ENCODE measurements at regions not wholly inside any gene's neighbourhood (a gene's known extent, or its start where the extent isn't known, plus 50 kb on each side); places are given as distances from the start of the nearest gene placed in this dataset.

- no peaks in the 10 kb centered on the region for H3K27me3 Mint-ChIP-seq
These were observed 1152.0 kb upstream of the CDH8 start for GRCh38 chr16:63188086-63188771.

GRCh38 chr16:63187638-63188037 is 1151.4 kb upstream of the CDH8 start:
- DNase-seq: no peak
- Histone ChIP-seq H3K36me3 (ENCODE audit: insufficient read depth, low read length) (no peaks in the 10 kb centered on the region), H3K27me3 (ENCODE audit: control insufficient read depth in 1 of 2, insufficient read depth in 2 of 2, low read length in 2 of 2) (no peaks in the 10 kb centered on the region), H3K9me3 (ENCODE audit: control insufficient read depth in 1 of 2, insufficient read depth in 1 of 2, low read length in 2 of 2) (peaks cover 6 to 7% of the 10 kb centered on the region in 2 experiments), H3K4me1 (ENCODE audit: insufficient read depth, low read length) (no peaks in the 10 kb centered on the region), H3K4me3 (ENCODE audit: low read length) (no peak overlapping the region), H3K27ac (ENCODE audit: low read depth in 1 of 2, low read length in 2 of 2) (no peak overlapping the region)
- intact Hi-C loops (cut with DNase I, micrococcal nuclease): no loop called here
- Mint-ChIP-seq H3K36me3 (ENCODE audit: low read depth) (no peaks in the 10 kb centered on the region), H3K27ac (no peak overlapping the region), H3K4me3 (no peak overlapping the region), H3K4me1 (ENCODE audit: low read depth) (no peaks in the 10 kb centered on the region), H3K9me3 (peaks cover 23% of the 10 kb centered on the region), H3K27me3 (no peaks in the 10 kb centered on the region)
- no peak for TF ChIP-seq CTCF (IDR thresholded peaks at IDR 0.05)
- ChIA-PET CTCF (no interaction called here), POLR2A (no interaction called here)
- no peak for ATAC-seq (ENCODE audit: poor library complexity)

More at GRCh38 chr16:63188086-63188771, 1152.0 kb upstream of the CDH8 start:
- Mint-ChIP-seq H3K4me3 (no peak overlapping the region), H3K27ac (no peak overlapping the region), H3K9me3 (peaks cover 19% of the 10 kb centered on the region), H3K36me3 (ENCODE audit: low read depth) (no peaks in the 10 kb centered on the region), H3K4me1 (ENCODE audit: low read depth) (no peaks in the 10 kb centered on the region)
- no peak for DNase-seq
- ChIA-PET POLR2A (no interaction called here), CTCF (no interaction called here)
- Histone ChIP-seq H3K27me3 (ENCODE audit: control insufficient read depth in 1 of 2, insufficient read depth in 2 of 2, low read length in 2 of 2) (no peaks in the 10 kb centered on the region), H3K4me3 (ENCODE audit: low read length) (no peak overlapping the region), H3K9me3 (ENCODE audit: control insufficient read depth in 1 of 2, insufficient read depth in 1 of 2, low read length in 2 of 2) (peaks cover 6 to 7% of the 10 kb centered on the region in 2 experiments), H3K4me1 (ENCODE audit: insufficient read depth, low read length) (no peaks in the 10 kb centered on the region), H3K27ac (ENCODE audit: low read depth in 1 of 2, low read length in 2 of 2) (no peak overlapping the region), H3K36me3 (ENCODE audit: insufficient read depth, low read length) (no peaks in the 10 kb centered on the region)
- intact Hi-C loops (cut with DNase I, micrococcal nuclease): no loop called here
- ATAC-seq (ENCODE audit: poor library complexity): no peak
- no peak for TF ChIP-seq CTCF (IDR thresholded peaks at IDR 0.05)

GRCh38 chr16:63185235-63185780 is 1149.1 kb upstream of the CDH8 start:
- H3K27ac Mint-ChIP-seq: no peak overlapping the region
- ChIA-PET CTCF (no interaction called here), POLR2A (no interaction called here)
- no peaks in the 10 kb centered on the region for H3K4me1 Mint-ChIP-seq (ENCODE audit: low read depth)
- H3K9me3 Mint-ChIP-seq: peaks cover 19% of the 10 kb centered on the region
- Histone ChIP-seq H3K9me3 (ENCODE audit: control insufficient read depth in 1 of 2, insufficient read depth in 1 of 2, low read length in 2 of 2) (peaks cover 6 to 14% of the 10 kb centered on the region in 2 experiments), H3K27me3 (ENCODE audit: control insufficient read depth in 1 of 2, insufficient read depth in 2 of 2, low read length in 2 of 2) (no peaks in the 10 kb centered on the region), H3K27ac (ENCODE audit: low read depth in 1 of 2, low read length in 2 of 2) (no peak overlapping the region), H3K36me3 (ENCODE audit: insufficient read depth, low read length) (no peaks in the 10 kb centered on the region), H3K4me3 (ENCODE audit: low read length) (no peak overlapping the region), H3K4me1 (ENCODE audit: insufficient read depth, low read length) (no peaks in the 10 kb centered on the region)
- ATAC-seq (ENCODE audit: poor library complexity) (no peak), DNase-seq (no peak)
- H3K4me3 Mint-ChIP-seq: no peak overlapping the region
- intact Hi-C loops (cut with DNase I, micrococcal nuclease): no loop called here
- H3K36me3 Mint-ChIP-seq (ENCODE audit: low read depth): no peaks in the 10 kb centered on the region
- H3K27me3 Mint-ChIP-seq: no peaks in the 10 kb centered on the region
- TF ChIP-seq CTCF (IDR thresholded peaks at IDR 0.05): no peak

Data from CD4-positive, alpha-beta T cell (primary cell).